AG04449 (cell line): ENCODE measurements at regions not wholly inside any gene's neighbourhood (a gene's known extent, or its start where the extent isn't known, plus 50 kb on each side); places are given as distances from the start of the nearest gene placed in this dataset.
"Not testable (repeated sequence)": the region's sequence is repeated elsewhere in the genome, so short reads cannot be mapped to it uniquely, and the experiment has no call there.

Experiments
- CTCF ChIA-PET: fragments of 350-600 bp; formaldehyde crosslinking; extraction: SDS; loops from one replicate; lab custom pipeline; 2021; ENCODE audit warnings: antibody characterized with exemption; lab: Yijun Ruan, JAX
- POLR2A ChIA-PET: fragments of 400-600, 350-600 bp; formaldehyde crosslinking; extraction: SDS; loops from one replicate; lab custom pipeline; 2020; ENCODE audit warnings: antibody characterized with exemption, inconsistent platforms; lab: Yijun Ruan, JAX
- DNase-seq: peaks from one replicate; pipeline ENCODE4 v3.0.0-alpha.2; 2010; ENCODE audit warnings: low read depth, low spot score
- H3K4me3 ChIP-seq: 2 replicates; pipeline ENCODE4 v1.5.1; 2011; ENCODE audit warnings: low read depth, mild to moderate bottlenecking, control low read depth, low read length
- CTCF ChIP-seq: IDR thresholded peaks from one replicate; pipeline ENCODE4 v1.5.1; 2011; ENCODE audit warnings: mild to moderate bottlenecking, moderate library complexity, low read length, control low read depth, inconsistent platforms; ENCODE audit not compliant: insufficient read depth; ENCODE audit errors: missing control alignments

GRCh38 chr7:98784216-98784785 lies 85.5 kb downstream of the TMEM130 start:
- no peak overlapping the region for H3K4me3 ChIP-seq
- ChIA-PET POLR2A (no interaction called here), CTCF (no interaction called here)
- DNase-seq, result no peak
- no peak for TF ChIP-seq CTCF

GRCh38 chr7:98785929-98786571 lies 83.8 kb downstream of the TMEM130 start:
- H3K4me3 ChIP-seq, result no peak overlapping the region
- ChIA-PET POLR2A (no interaction called here), CTCF (interaction anchor here (1.0 kb wide), 1 partner anchor 9 kb away, joined by 4 read pairs; no protein-coding TSS in a partner anchor)
- DNase-seq, result no peak
- TF ChIP-seq CTCF, result no peak

GRCh38 chr7:98788966-98789365 lies 80.8 kb downstream of the TMEM130 start:
- ChIA-PET POLR2A (no interaction called here), CTCF (no interaction called here)
- DNase-seq, result no peak
- TF ChIP-seq CTCF, result no peak
- no peak overlapping the region for H3K4me3 ChIP-seq

GRCh38 chr7:98794453-98794852 lies 75.4 kb downstream of the TMEM130 start:
- H3K4me3 ChIP-seq, DNase-seq, POLR2A ChIA-PET, CTCF ChIA-PET: not testable (repeated sequence)

GRCh38 chr7:98795741-98796493 lies 73.9 kb downstream of the TMEM130 start:
- CTCF ChIA-PET, result interaction anchor here (0.9 kb wide), 1 partner anchor 9 kb away, joined by 4 read pairs; no protein-coding TSS in a partner anchor
- DNase-seq, result no peak
- no peak overlapping the region for H3K4me3 ChIP-seq
- TF ChIP-seq CTCF, result no peak
- POLR2A ChIA-PET, result no interaction called here
